H9 (cell line): ENCODE measurements at regions not wholly inside any gene's neighbourhood (a gene's known extent, or its start where the extent isn't known, plus 50 kb on each side); places are given as distances from the start of the nearest gene placed in this dataset.

ENCODE experiments used
- DNase-seq: peaks from one replicate; pipeline ENCODE4 v3.0.0-alpha.2; 2017
- H2AFZ ChIP-seq: one replicate; pipeline ENCODE4 v1.6.1; 2013; ENCODE audit warnings: mild to moderate bottlenecking, low read length, control low read depth, moderate library complexity
- H2AK5ac ChIP-seq: 2 replicates; pipeline ENCODE4 v1.6.1; 2013; ENCODE audit warnings: low read length, control low read depth, mixed read lengths; ENCODE audit not compliant: insufficient read length
- H2BK120ac ChIP-seq: one replicate; pipeline ENCODE4 v1.6.1; 2013; ENCODE audit warnings: low read depth, mild to moderate bottlenecking, low read length, control low read depth, inconsistent platforms; ENCODE audit not compliant: poor library complexity, severe bottlenecking
- H2BK12ac ChIP-seq: 2 replicates; pipeline ENCODE4 v1.6.1; 2013; ENCODE audit warnings: low read length, control low read depth, mixed read lengths, low read depth; ENCODE audit not compliant: insufficient read length
- H2BK15ac ChIP-seq: 2 replicates; pipeline ENCODE4 v1.6.1; 2013; ENCODE audit warnings: low read depth, low read length, control low read depth
- H2BK20ac ChIP-seq: one replicate; pipeline ENCODE4 v1.6.1; 2013; ENCODE audit warnings: low read depth, mild to moderate bottlenecking, low read length, control low read depth, inconsistent platforms; ENCODE audit not compliant: poor library complexity, severe bottlenecking
- H2BK5ac ChIP-seq: 2 replicates; pipeline ENCODE4 v1.6.1; 2013; ENCODE audit warnings: low read length, control low read depth, mixed read lengths; ENCODE audit not compliant: insufficient read length
- H3K14ac ChIP-seq: 2 replicates; pipeline ENCODE4 v1.6.1; 2013; ENCODE audit warnings: low read length, control low read depth; ENCODE audit not compliant: insufficient read depth
- H3K18ac ChIP-seq: 2 replicates; pipeline ENCODE4 v1.6.1; 2013; ENCODE audit warnings: low read depth, mild to moderate bottlenecking, mixed read lengths, low read length, control low read depth; ENCODE audit not compliant: insufficient read length
- H3K23ac ChIP-seq: 2 replicates; pipeline ENCODE4 v1.6.1; 2013; ENCODE audit warnings: low read length, control low read depth, mixed read lengths, low read depth; ENCODE audit not compliant: insufficient read length
- H3K23me2 ChIP-seq: 2 replicates; pipeline ENCODE4 v1.6.1; 2013; ENCODE audit warnings: low read depth, mild to moderate bottlenecking, mixed read lengths, low read length, control low read depth; ENCODE audit not compliant: insufficient read length, poor library complexity, severe bottlenecking
- H3K27ac ChIP-seq: 2 replicates; pipeline ENCODE4 v1.5.1; 2013; ENCODE audit warnings: low read length, control low read depth, mixed read lengths, low read depth; ENCODE audit not compliant: insufficient read length
- H3K27me3 ChIP-seq: 2 replicates; pipeline ENCODE4 v1.6.1; 2013; ENCODE audit warnings: low read length, control low read depth, inconsistent platforms; ENCODE audit not compliant: insufficient read depth
- H3K4ac ChIP-seq: 2 replicates; pipeline ENCODE4 v1.6.1; 2013; ENCODE audit warnings: low read depth, mild to moderate bottlenecking, control low read depth, inconsistent platforms, low read length, moderate library complexity
- H3K4me1 ChIP-seq: 2 replicates; pipeline ENCODE4 v1.6.1; 2013; ENCODE audit warnings: low read length, control low read depth, inconsistent platforms; ENCODE audit not compliant: insufficient read depth
- H3K4me2 ChIP-seq: 2 replicates; pipeline ENCODE4 v1.6.1; 2013; ENCODE audit warnings: low read length, control low read depth, mixed read lengths; ENCODE audit not compliant: insufficient read length, insufficient read depth
- H3K56ac ChIP-seq: 2 replicates; pipeline ENCODE4 v1.6.1; 2013; ENCODE audit warnings: low read depth, mild to moderate bottlenecking, mixed read lengths, low read length, control low read depth; ENCODE audit not compliant: insufficient read length
- H3K79me1 ChIP-seq: 2 replicates; pipeline ENCODE4 v1.6.1; 2013; ENCODE audit warnings: low read depth, mild to moderate bottlenecking, moderate library complexity, low read length, control low read depth, inconsistent platforms; ENCODE audit not compliant: insufficient read depth, poor library complexity, severe bottlenecking
- H3K79me2 ChIP-seq: 2 replicates; pipeline ENCODE4 v1.6.1; 2013; ENCODE audit warnings: low read length, control low read depth, inconsistent platforms; ENCODE audit not compliant: insufficient read depth
- H3K9ac ChIP-seq: 2 replicates; pipeline ENCODE4 v1.6.1; 2013; ENCODE audit warnings: low read length, control low read depth, mixed read lengths; ENCODE audit not compliant: insufficient read length; ENCODE audit errors: extremely low read depth
- H3K9me3 ChIP-seq: one replicate; pipeline ENCODE4 v1.6.1; 2013; ENCODE audit warnings: low read depth, low read length, inconsistent platforms; ENCODE audit not compliant: control insufficient read depth
- H3T11ph ChIP-seq: one replicate; pipeline ENCODE4 v1.6.1; 2013; ENCODE audit warnings: mild to moderate bottlenecking, low read length, control low read depth, inconsistent platforms
- H4K20me1 ChIP-seq: one replicate; pipeline ENCODE4 v1.6.1; 2013; ENCODE audit not compliant: control insufficient read depth, insufficient read length, insufficient read depth
- H4K5ac ChIP-seq: 2 replicates; pipeline ENCODE4 v1.6.1; 2013; ENCODE audit warnings: low read depth, mild to moderate bottlenecking, mixed read lengths, low read length, control low read depth; ENCODE audit not compliant: insufficient read length
- H4K8ac ChIP-seq: replicated peaks from 2 replicates; pipeline ENCODE4 v1.6.1; 2013; ENCODE audit warnings: low read length, control low read depth, mixed read lengths, low read depth; ENCODE audit not compliant: insufficient read length
- H4K91ac ChIP-seq: 2 replicates; pipeline ENCODE4 v1.6.1; 2013; ENCODE audit warnings: low read depth, mild to moderate bottlenecking, moderate library complexity, mixed read lengths, low read length, control low read depth; ENCODE audit not compliant: insufficient read length
- H3K27ac Mint-ChIP-seq, 3 experiments: 2 replicates in 2 of 3; 3 replicates in 1 of 3; pipeline ENCODE4 v1.8.0; 2020 to 2021; ENCODE audit warnings: mixed read lengths in 3 of 3, mild to moderate bottlenecking in 1 of 3, moderate library complexity in 1 of 3
- H3K27me3 Mint-ChIP-seq: 2 replicates; pipeline ENCODE4 v1.8.0; 2021; ENCODE audit warnings: low read depth, mild to moderate bottlenecking, moderate library complexity, mixed read lengths
- H3K36me3 Mint-ChIP-seq, 3 experiments: 2 replicates in 2 of 3; 3 replicates in 1 of 3; pipeline ENCODE4 v1.8.0; 2020 to 2021; ENCODE audit warnings: low read depth in 3 of 3, mixed read lengths in 3 of 3; ENCODE audit not compliant: insufficient read depth in 1 of 3
- H3K4me1 Mint-ChIP-seq, 2 experiments: 2 replicates each; pipeline ENCODE4 v1.8.0; 2020; ENCODE audit warnings: mixed read lengths in 2 of 2
- H3K4me3 Mint-ChIP-seq, 2 experiments: 2 replicates in 1 of 2; 3 replicates in 1 of 2; pipeline ENCODE4 v1.8.0; 2020 to 2021; ENCODE audit warnings: mild to moderate bottlenecking in 2 of 2, mixed read lengths in 2 of 2, moderate library complexity in 1 of 2
- H3K9me3 Mint-ChIP-seq, 2 experiments: 2 replicates in 1 of 2; 3 replicates in 1 of 2; pipeline ENCODE4 v1.8.0; 2020; ENCODE audit warnings: mild to moderate bottlenecking in 2 of 2, mixed read lengths in 2 of 2, moderate library complexity in 1 of 2
- WGBS: extraction: QIAGEN DNeasy Blood & Tissue Kit; methylation state at CpG from one replicate; pipeline ENCODE4 v1.1.7; 2013; ENCODE audit warnings: missing lambda C conversion rate, low lambda C conversion rate, mixed read lengths; ENCODE audit not compliant: insufficient read length; ENCODE audit errors: extremely low coverage; 5-methylcytosine and 5-hydroxymethylcytosine counted together
- TF ChIP-seq, protein P1 (sequence below): fragments of 200-600 bp; sonication (generic); conservative IDR thresholded peaks from 3 replicates; pipeline ENCODE4 v1.8.0; 2021; ENCODE audit warnings: antibody characterized with exemption, mild to moderate bottlenecking

DNA sequence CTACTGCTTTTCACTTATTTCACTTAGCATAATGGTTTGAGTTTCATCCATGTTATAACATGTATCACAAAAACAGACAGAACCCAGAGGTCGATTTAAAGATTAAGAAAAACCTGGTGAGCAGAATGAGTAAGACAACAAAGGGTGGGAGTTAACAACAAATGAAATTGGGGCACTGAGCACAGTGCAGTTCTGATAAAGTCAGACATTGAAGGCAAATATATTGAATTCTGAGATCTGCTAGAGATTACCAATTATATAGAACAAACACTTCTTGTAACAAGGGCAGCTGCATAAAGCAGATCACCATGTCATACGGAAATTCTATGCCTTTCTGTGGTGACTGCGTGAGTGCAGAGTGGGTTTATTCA lies 517.3 kb upstream of the RORB start:
- Histone ChIP-seq H3K4me1 (no peaks in the 10 kb centered on the region), H2BK5ac (no peak overlapping the region), H2AK5ac (no peak overlapping the region), H3K79me2 (no peaks in the 10 kb centered on the region), H4K20me1 (peaks cover 3% of the 10 kb centered on the region), H3K14ac (no peak overlapping the region), H2AFZ (no peak overlapping the region), H3T11ph (no peak overlapping the region), H3K79me1 (no peaks in the 10 kb centered on the region), H3K9ac (no peak overlapping the region), H2BK12ac (no peak overlapping the region), H3K27ac (no peak overlapping the region), H3K23me2 (no peaks in the 10 kb centered on the region), H4K8ac (no peak overlapping the region), H3K4ac (no peak overlapping the region), H4K5ac (no peak overlapping the region), H3K56ac (no peak overlapping the region), H3K18ac (no peak overlapping the region), H3K4me2 (no peak overlapping the region), H3K27me3 (no peaks in the 10 kb centered on the region), H2BK120ac (no peak overlapping the region), H3K9me3 (no peaks in the 10 kb centered on the region), H2BK20ac (no peak overlapping the region), H2BK15ac (no peak overlapping the region), H4K91ac (no peak overlapping the region), H3K23ac (no peak overlapping the region)
- Mint-ChIP-seq H3K4me3 (no peak overlapping the region), H3K36me3 (peaks cover 0 to under 1% (median 0%) of the 10 kb centered on the region in 3 experiments; a peak in 3 of 7 replicates), H3K27me3 (no peaks in the 10 kb centered on the region), H3K4me1 (peaks cover 3 to 7% of the 10 kb centered on the region in 2 experiments; a peak in 3 of 4 replicates), H3K9me3 (no peaks in the 10 kb centered on the region; a peak in 1 of 5 replicates), H3K27ac (peak overlapping the region in 1 of 3 experiments; percentile 0; a peak in 1 of 7 replicates)
- WGBS: no CpG with 5 or more reads among the region's 3 CpGs
- DNase-seq: no peak
- TF ChIP-seq, protein P1, sequence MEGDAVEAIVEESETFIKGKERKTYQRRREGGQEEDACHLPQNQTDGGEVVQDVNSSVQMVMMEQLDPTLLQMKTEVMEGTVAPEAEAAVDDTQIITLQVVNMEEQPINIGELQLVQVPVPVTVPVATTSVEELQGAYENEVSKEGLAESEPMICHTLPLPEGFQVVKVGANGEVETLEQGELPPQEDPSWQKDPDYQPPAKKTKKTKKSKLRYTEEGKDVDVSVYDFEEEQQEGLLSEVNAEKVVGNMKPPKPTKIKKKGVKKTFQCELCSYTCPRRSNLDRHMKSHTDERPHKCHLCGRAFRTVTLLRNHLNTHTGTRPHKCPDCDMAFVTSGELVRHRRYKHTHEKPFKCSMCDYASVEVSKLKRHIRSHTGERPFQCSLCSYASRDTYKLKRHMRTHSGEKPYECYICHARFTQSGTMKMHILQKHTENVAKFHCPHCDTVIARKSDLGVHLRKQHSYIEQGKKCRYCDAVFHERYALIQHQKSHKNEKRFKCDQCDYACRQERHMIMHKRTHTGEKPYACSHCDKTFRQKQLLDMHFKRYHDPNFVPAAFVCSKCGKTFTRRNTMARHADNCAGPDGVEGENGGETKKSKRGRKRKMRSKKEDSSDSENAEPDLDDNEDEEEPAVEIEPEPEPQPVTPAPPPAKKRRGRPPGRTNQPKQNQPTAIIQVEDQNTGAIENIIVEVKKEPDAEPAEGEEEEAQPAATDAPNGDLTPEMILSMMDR: no peak
